Inflammatory macrophage treated with lipopolysaccharide for 1 hour (primary cell): ENCODE measurements at regions not wholly inside any gene's neighbourhood (a gene's known extent, or its start where the extent isn't known, plus 50 kb on each side); places are given as distances from the start of the nearest gene placed in this dataset.
"Not testable (repeated sequence)": the region's sequence is repeated elsewhere in the genome, so short reads cannot be mapped to it uniquely, and the experiment has no call there.

ENCODE experiments used
- DNase-seq, 2 donors: peaks; one replicate each; pipeline ENCODE4 v3.0.0-alpha.2; 2020 to 2022

- not testable (repeated sequence) for DNase-seq
These were observed 97.5 kb downstream of the ZNF664 start for GRCh38 chr12:124070394-124071074.

- DNase-seq = no peak
These were observed 98.0 kb downstream of the ZNF664 start for GRCh38 chr12:124071075-124071443.

GRCh38 chr12:124073356-124074035 is 100.5 kb downstream of the ZNF664 start:
- no peak for DNase-seq

- no peak for DNase-seq
These were observed 102.8 kb downstream of the ZNF664 start for GRCh38 chr12:124075841-124076240.

GRCh38 chr12:124077701-124078100 is 104.7 kb downstream of the ZNF664 start:
- no peak for DNase-seq

GRCh38 chr12:124078800-124079199 is 105.8 kb downstream of the ZNF664 start:
- no peak for DNase-seq

- no peak for DNase-seq
These were observed 107.6 kb downstream of the ZNF664 start for GRCh38 chr12:124080649-124081048.

GRCh38 chr12:124082012-124082411 is 109.0 kb downstream of the ZNF664 start:
- DNase-seq = no peak

GRCh38 chr12:124082687-124083086 is 109.7 kb downstream of the ZNF664 start:
- DNase-seq = no peak

GRCh38 chr12:124083708-124084107 is 110.7 kb downstream of the ZNF664 start:
- DNase-seq = no peak

- no peak for DNase-seq
These were observed 112.6 kb downstream of the ZNF664 start for GRCh38 chr12:124085419-124086296.

- no peak for DNase-seq
These were observed 113.4 kb downstream of the ZNF664 start for GRCh38 chr12:124086299-124086898.

GRCh38 chr12:124087266-124088051 is 114.4 kb downstream of the ZNF664 start:
- no peak for DNase-seq

- no peak for DNase-seq
These were observed 115.3 kb downstream of the ZNF664 start for GRCh38 chr12:124088217-124088907.

- DNase-seq = not testable (repeated sequence)
These were observed 116.3 kb downstream of the ZNF664 start for GRCh38 chr12:124089181-124089914.

GRCh38 chr12:124091835-124092234 is 118.8 kb downstream of the ZNF664 start:
- no peak for DNase-seq

GRCh38 chr12:124092532-124092931 is 119.5 kb downstream of the ZNF664 start:
- DNase-seq = not testable (repeated sequence)

GRCh38 chr12:124093297-124093696 is 120.3 kb downstream of the ZNF664 start:
- no peak for DNase-seq

GRCh38 chr12:124094188-124094587 is 121.2 kb downstream of the ZNF664 start:
- DNase-seq = no peak

- no peak for DNase-seq
These were observed 121.7 kb downstream of the ZNF664 start for GRCh38 chr12:124094733-124095132.

- no peak for DNase-seq
These were observed 123.1 kb downstream of the ZNF664 start for GRCh38 chr12:124096109-124096508.
